GM12864 (cell line): ENCODE measurements at regions not wholly inside any gene's neighbourhood (a gene's known extent, or its start where the extent isn't known, plus 50 kb on each side); places are given as distances from the start of the nearest gene placed in this dataset.

Source experiments
- DNase-seq: peaks from one replicate; pipeline ENCODE4 v3.0.0-alpha.2; 2011; ENCODE audit warnings: low read depth
- H3K4me3 ChIP-seq: 2 replicates; pipeline ENCODE4 v1.5.1; 2011; ENCODE audit warnings: mild to moderate bottlenecking, low read depth, low read length, control low read depth
- TF ChIP-seq, protein P1 (sequence below): IDR thresholded peaks from 2 replicates; pipeline ENCODE4 v1.5.1; 2011; ENCODE audit warnings: low read depth, mild to moderate bottlenecking, moderate library complexity, low read length, control low read depth, inconsistent platforms; ENCODE audit errors: missing control alignments

DNA sequence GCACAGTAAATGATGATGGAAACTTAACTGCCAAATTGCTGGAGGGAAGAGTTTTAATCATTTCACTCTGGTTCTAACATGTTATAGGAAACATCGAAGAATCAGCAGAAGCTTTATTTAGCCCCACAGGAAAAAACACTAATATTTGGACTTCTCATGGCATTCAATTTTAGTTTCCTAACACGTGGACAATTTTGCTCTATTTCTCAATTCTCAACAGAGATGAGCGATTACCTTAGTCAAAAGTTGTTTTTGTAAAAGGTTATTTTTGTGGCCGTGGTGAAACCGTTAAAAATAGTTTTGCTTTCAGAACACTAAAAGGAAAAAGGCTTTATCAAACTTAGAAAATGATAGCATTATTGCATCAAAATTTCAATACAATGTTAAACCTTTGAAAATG lies 235.2 kb downstream of the PLK2 start:
- TF ChIP-seq, protein P1, sequence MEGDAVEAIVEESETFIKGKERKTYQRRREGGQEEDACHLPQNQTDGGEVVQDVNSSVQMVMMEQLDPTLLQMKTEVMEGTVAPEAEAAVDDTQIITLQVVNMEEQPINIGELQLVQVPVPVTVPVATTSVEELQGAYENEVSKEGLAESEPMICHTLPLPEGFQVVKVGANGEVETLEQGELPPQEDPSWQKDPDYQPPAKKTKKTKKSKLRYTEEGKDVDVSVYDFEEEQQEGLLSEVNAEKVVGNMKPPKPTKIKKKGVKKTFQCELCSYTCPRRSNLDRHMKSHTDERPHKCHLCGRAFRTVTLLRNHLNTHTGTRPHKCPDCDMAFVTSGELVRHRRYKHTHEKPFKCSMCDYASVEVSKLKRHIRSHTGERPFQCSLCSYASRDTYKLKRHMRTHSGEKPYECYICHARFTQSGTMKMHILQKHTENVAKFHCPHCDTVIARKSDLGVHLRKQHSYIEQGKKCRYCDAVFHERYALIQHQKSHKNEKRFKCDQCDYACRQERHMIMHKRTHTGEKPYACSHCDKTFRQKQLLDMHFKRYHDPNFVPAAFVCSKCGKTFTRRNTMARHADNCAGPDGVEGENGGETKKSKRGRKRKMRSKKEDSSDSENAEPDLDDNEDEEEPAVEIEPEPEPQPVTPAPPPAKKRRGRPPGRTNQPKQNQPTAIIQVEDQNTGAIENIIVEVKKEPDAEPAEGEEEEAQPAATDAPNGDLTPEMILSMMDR = no peak
- H3K4me3 ChIP-seq = no peak overlapping the region
- no peak for DNase-seq

DNA sequence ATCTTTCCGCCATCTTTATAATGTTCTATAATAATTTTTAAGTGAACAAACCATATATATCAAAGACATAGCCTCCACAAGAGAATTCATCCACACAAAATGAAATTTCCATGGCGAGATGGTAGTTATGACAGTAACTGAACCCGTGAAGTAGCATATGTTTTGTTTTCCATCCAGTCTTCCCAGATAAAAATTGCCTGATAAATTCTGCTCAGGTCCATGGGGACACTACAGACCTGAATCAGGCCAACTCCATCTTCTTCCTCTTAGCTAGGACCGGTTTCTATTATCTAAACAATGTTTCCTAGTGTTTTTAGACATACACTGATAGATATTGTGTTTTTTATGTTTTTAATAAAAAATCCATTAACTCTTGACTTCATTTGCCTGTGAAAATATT lies 235.7 kb downstream of the PLK2 start:
- H3K4me3 ChIP-seq = no peak overlapping the region
- TF ChIP-seq, protein P1 = no peak
- no peak for DNase-seq

DNA sequence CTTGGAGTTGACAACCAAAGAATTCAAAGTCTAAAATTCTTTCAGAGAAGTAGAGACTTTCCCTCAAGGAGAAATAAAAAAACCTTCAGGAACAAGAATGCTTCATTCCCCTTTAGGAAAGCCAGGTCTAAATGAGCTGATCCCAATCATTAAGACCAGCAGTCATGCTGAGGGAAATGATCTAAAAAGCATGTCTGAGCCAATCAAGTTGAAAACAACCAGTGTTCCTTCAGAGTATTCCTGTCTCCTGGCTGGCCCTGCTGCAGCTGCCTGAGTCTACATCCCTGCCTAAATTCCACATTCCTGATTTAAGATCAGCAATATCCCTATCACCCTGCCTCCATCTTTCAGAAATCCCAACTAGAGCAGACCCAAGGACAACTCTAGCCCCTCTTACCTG lies 244.5 kb downstream of the PLK2 start:
- no peak overlapping the region for H3K4me3 ChIP-seq
- DNase-seq = no peak
- TF ChIP-seq, protein P1 = no peak

DNA sequence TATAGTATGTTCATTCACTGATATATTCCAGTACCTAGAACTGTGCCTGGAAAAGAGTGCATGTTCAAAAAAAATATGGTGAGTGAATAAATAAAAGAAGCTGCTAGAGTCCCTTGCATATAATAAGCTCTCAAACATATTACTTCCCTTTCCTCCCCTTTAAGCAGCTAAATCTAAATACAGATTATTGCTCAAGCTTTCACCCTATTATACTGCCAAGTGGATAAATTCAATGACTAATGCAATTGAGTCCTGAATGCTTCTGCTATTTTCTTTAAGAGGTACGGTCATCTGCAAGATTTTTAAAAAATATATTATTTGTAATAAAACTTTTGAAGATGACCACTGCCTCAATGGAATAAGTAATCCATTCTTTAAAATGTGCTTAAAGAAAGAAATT lies 248.4 kb downstream of the PLK2 start:
- TF ChIP-seq, protein P1 = no peak
- no peak for DNase-seq
- H3K4me3 ChIP-seq = no peak overlapping the region

DNA sequence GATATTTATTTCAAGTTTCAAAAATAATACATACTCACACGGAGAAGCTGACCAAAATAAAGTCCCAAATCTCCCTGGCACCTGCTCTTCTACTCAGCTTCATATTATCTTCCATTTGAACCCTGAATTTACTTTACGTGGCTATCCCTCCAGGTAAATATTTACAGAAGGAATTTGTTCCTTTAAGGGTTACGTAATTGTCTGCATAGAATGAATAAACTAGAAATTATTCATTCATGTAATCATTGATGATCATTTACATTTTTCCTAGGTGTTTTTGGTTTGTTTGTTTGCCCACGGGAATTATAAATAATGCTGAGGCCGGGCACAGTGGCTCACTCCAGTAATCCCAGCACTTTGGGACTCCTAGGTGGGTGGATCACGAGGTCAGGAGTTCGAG lies 251.2 kb downstream of the PLK2 start:
- TF ChIP-seq, protein P1 = no peak
- no peak for DNase-seq
- H3K4me3 ChIP-seq = no peak overlapping the region

DNA sequence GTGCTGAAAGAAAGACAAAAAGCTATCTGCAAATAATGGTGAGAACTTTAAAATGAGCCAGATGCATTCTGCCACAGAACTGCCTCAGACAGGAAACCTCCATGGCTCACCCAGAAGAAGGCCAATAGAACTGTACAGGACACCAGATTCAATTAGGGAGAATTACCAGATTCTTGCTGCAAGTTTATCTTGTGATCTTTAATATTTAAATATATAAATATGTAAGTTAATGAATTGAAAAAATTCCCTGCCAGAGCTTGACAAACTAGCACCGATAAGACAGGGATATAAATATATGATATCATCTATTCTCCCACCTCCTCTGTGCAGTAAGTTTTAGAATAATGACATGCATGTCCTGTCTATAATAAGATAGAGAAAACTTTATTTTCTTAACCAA lies 252.8 kb downstream of the PLK2 start:
- DNase-seq = no peak
- no peak overlapping the region for H3K4me3 ChIP-seq
- TF ChIP-seq, protein P1 = no peak

DNA sequence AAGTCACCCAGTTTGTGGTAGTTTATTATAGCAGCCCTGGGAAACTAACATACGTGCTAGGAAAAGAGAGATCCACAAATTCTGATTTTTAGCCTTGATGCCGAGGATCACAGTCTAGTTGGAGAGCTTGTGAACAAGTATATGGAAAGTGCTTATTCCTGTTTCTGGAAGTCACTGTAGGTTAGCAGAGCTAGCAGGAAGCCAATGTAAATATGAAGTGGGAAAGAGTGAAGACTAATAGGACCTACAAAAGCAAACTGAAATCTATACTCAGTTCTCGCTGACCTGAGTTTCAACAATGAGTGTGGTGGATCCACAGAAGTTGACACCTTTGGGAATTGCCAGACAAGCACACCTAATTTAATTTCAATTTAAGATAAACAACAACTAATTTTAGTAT lies 254.9 kb downstream of the PLK2 start:
- TF ChIP-seq, protein P1 = no peak
- H3K4me3 ChIP-seq = no peak overlapping the region
- no peak for DNase-seq
